ENCODE measurements at regions not wholly inside any gene's neighbourhood (a gene's known extent, or its start where the extent isn't known, plus 50 kb on each side); places are given as distances from the start of the nearest gene placed in this dataset.

DNA sequence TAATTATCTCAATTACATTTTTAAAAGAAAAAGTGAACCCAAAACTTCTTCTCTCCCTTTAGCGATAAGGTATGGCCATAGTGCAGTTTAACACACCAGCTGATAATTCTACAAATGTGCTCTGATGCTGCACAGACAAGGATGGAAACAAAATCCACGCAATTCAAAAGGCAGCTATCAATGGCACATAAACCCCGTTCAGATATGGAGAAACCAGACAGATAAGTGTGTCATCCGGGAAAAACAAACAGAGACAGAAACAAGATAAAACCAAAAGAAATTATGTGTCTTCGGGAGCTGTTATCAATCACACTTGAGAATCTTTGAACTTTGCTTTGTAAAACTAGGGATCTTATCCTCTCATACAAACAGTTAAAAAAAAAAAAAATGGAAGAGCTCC lies 73.6 kb downstream of the SIPA1L2 start:
- H3K27ac ChIP-seq = no peak overlapping the region
- TF ChIP-seq ZFX (IDR thresholded peaks at IDR 0.05; ENCODE audit: borderline replicate concordance) = no peak
- TF ChIP-seq, protein P1, sequence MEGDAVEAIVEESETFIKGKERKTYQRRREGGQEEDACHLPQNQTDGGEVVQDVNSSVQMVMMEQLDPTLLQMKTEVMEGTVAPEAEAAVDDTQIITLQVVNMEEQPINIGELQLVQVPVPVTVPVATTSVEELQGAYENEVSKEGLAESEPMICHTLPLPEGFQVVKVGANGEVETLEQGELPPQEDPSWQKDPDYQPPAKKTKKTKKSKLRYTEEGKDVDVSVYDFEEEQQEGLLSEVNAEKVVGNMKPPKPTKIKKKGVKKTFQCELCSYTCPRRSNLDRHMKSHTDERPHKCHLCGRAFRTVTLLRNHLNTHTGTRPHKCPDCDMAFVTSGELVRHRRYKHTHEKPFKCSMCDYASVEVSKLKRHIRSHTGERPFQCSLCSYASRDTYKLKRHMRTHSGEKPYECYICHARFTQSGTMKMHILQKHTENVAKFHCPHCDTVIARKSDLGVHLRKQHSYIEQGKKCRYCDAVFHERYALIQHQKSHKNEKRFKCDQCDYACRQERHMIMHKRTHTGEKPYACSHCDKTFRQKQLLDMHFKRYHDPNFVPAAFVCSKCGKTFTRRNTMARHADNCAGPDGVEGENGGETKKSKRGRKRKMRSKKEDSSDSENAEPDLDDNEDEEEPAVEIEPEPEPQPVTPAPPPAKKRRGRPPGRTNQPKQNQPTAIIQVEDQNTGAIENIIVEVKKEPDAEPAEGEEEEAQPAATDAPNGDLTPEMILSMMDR (IDR thresholded peaks at IDR 0.05) = no peak

DNA sequence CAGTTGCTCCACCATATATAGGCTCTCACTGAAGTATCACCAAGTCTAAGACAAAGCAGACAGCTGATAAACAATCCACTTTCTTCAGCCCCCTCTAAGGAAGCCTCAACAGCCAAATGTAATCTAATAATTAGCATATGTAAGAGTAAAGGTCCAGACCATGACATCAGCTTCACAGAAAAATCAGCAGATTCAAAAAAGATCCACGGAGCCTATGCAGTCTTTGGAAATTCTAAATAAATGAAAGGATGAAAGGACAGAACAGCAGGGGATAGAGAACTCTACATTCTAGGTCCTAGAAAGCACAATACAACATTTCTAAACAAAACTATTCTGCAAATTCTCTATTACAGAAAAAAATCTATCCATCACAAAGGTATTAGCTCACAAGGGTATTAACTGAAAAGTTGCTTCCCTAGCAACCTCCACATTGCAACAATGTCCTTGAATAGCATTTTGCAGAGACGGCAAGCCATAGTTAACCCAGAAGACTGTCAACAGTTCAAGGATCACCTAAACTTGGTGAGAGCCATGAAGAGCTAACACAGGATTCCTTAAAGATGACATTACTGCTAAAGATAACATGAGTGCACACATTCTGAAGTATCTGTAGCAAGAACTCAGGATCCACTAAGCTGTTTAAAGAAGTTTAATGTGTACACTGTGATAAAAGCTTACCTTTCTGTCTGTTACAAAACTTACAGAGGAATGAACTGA lies 74.3 kb downstream of the SIPA1L2 start:
- TF ChIP-seq, protein P1 (IDR thresholded peaks at IDR 0.05) = no peak
- no peak for TF ChIP-seq ZFX (IDR thresholded peaks at IDR 0.05; ENCODE audit: borderline replicate concordance)
- H3K27ac ChIP-seq = no peak overlapping the region

DNA sequence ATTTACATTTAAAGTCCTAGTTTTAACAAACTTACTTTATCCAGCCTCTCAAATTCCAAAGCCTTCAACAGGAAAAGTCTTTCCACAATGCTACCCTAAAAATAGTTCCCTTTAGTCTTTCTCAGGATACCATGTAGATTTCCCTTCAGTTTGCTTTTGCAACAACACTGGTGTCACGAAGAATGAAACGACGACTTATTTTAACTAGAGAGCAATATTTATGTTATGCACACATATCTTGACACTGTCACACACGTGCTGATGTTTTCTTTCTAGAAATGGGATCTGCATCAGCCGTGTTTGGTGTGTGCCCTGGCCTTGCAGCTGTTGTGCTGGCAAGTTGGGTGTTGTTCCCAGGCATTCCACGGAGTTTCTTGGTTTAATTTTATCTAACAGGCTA lies 75.5 kb downstream of the SIPA1L2 start:
- TF ChIP-seq, protein P1 (IDR thresholded peaks at IDR 0.05) = no peak
- TF ChIP-seq ZFX (IDR thresholded peaks at IDR 0.05; ENCODE audit: borderline replicate concordance) = no peak
- H3K27ac ChIP-seq = no peak overlapping the region

DNA sequence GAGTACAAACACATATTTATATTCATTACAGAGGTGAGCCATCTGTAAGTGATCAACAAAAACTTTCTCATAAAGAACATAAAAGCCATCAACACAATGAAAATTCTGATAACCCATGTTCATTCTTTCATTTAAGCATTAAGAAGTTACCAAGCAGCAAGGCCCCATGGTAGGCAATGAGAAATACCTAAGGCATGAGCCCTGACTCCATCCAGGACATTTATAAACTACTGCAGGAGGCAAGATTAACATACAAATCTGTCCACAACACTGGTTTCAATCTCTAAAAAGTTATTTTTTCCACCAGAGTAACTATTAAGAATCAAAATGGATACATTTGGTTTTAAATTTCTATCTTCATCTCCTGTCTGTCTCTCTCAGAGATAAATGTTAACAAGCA lies 76.1 kb downstream of the SIPA1L2 start:
- no peak overlapping the region for H3K27ac ChIP-seq

DNA sequence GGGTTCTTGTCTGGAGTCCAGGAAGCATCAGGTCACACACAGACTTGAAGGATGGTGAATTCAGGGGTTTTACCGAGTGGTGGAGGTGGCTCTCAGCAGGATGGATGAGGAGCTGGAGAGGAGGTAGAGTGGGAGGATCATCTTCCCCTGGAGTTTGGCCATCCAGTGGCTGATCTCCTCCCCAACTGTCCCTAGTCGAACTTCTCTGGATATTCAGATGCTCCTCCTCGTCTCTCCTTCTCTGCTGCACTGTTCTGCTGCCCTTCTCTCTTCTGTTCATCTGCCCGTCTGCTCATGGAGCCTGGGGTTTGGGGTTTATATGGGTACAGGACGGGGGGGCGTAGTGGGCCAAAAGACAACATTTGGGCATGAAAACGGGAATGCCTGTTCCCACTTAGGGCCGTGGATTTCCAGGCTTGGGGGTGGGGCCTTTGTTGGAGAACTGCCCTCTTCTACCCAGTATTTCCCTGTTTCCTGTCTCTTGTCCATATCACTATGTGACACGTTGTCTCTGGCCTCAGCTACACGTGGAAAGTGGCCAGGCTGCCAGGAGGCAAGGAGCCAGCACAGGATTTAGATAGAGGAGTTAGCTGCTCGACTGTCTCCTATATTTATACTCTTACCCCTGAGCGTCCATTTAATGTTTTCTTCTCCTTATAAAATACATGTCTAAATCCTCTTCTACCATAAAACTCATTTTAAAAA lies 76.7 kb downstream of the SIPA1L2 start:
- TF ChIP-seq, protein P1 (IDR thresholded peaks at IDR 0.05) = no peak
- TF ChIP-seq ZFX (IDR thresholded peaks at IDR 0.05; ENCODE audit: borderline replicate concordance) = no peak
- no peak overlapping the region for H3K27ac ChIP-seq

More for the DNA sequence above, 76.1 kb downstream of the SIPA1L2 start:
- TF ChIP-seq, protein P1 (IDR thresholded peaks at IDR 0.05) = no peak
- no peak for TF ChIP-seq ZFX (IDR thresholded peaks at IDR 0.05; ENCODE audit: borderline replicate concordance)

DNA sequence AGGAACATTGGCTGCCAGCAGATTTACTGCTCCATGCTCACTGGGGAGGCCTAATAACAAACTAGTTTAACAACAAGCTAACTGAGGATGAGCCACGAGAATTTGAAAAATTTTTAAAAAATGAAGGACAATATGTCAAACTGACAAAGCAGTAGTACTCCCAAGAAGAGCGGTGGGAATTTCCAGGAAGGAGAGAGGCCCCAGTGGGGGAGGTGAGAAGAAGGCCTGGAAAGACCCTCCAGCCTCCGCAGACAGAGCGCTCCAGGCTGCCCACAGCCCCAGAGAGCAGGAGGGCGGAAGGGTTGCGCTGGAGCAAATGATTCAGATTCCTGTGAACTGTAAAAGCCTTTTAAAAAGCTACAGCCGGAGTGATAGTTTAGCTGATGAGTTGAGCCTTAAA lies 78.5 kb downstream of the SIPA1L2 start:
- no peak overlapping the region for H3K27ac ChIP-seq

More for the DNA sequence above, 78.5 kb downstream of the SIPA1L2 start:
- TF ChIP-seq ZFX (IDR thresholded peaks at IDR 0.05; ENCODE audit: borderline replicate concordance) = no peak
- TF ChIP-seq, protein P1 (IDR thresholded peaks at IDR 0.05) = no peak

Data from 22Rv1 (cell line).